K562 (cell line): ENCODE measurements at regions not wholly inside any gene's neighbourhood (a gene's known extent, or its start where the extent isn't known, plus 50 kb on each side); places are given as distances from the start of the nearest gene placed in this dataset.

Source experiments
- ARNT ChIP-seq, 2 experiments: fragments of 450-650 bp; IDR thresholded peaks; 2 replicates each; pipeline ENCODE4 v1.6.1; 2016; ENCODE audit warnings: mild to moderate bottlenecking in 1 of 2
- EHMT2 ChIP-seq: fragments of 450-650 bp; IDR thresholded peaks from 2 replicates; pipeline ENCODE4 v1.6.1; 2018; ENCODE audit warnings: antibody characterized with exemption
- HDAC3 ChIP-seq: fragments of 450-650 bp; IDR thresholded peaks from 2 replicates; pipeline ENCODE4 v1.6.1; 2018; ENCODE audit warnings: borderline replicate concordance, mild to moderate bottlenecking, moderate library complexity; ENCODE audit not compliant: partially characterized antibody
- NR2C2 ChIP-seq, 2 experiments: fragments of 200-800 bp in 1 of 2; sonication (Bioruptor generic) in 1 of 2; sonication (generic) in 1 of 2; formaldehyde crosslinking in 1 of 2; IDR thresholded peaks; 2 replicates each; pipeline versions ENCODE4 v1.6.1 to v1.8.0; 2016 to 2022; ENCODE audit warnings: mild to moderate bottlenecking in 1 of 2, missing compliant biosample characterization in 1 of 2, missing genetic modification characterization in 1 of 2, missing genetic modification reagents in 1 of 2
- REST ChIP-seq, 2 experiments: fragments of 450-650 bp; formaldehyde crosslinking in 1 of 2; IDR thresholded peaks; 2 replicates each; pipeline versions ENCODE4 v1.4.0 to v1.6.1; 2014 to 2020; ENCODE audit warnings: mild to moderate bottlenecking in 2 of 2, borderline replicate concordance in 1 of 2, low read depth in 1 of 2
- ZC3H4 ChIP-seq: sonication (generic); formaldehyde crosslinking; IDR thresholded peaks from 2 replicates; pipeline ENCODE4 v1.9.0; 2021; ENCODE audit warnings: missing genetic modification reagents, borderline replicate concordance
- ZNF398 ChIP-seq: fragments of 250-450 bp; sonication (Bioruptor Pico); IDR thresholded peaks from 2 replicates; pipeline ENCODE4 v1.8.0; 2021; ENCODE audit warnings: moderate library complexity, mild to moderate bottlenecking, inconsistent platforms
- TF ChIP-seq, protein P1 (sequence below), 3 experiments: IDR thresholded peaks in 2 of 3; conservative IDR thresholded peaks in 1 of 3; 2 replicates each; pipeline ENCODE4 v1.5.1; 2011 to 2012; ENCODE audit warnings: low read length in 3 of 3, mild to moderate bottlenecking in 3 of 3, control low read depth in 2 of 3, improper control_type of control experiment in 1 of 3, inconsistent platforms in 1 of 3, low read depth in 1 of 3, mixed read lengths in 1 of 3, moderate library complexity in 1 of 3; ENCODE audit not compliant: insufficient read depth in 2 of 3
- TF ChIP-seq, protein P2 (sequence below): sonication (generic); formaldehyde crosslinking; IDR thresholded peaks from 2 replicates; pipeline ENCODE4 v1.8.0; 2022; ENCODE audit warnings: mild to moderate bottlenecking, missing genetic modification reagents

- TF ChIP-seq EHMT2, result no peak
- TF ChIP-seq HDAC3, result no peak
- TF ChIP-seq REST (IDR thresholded peaks at IDR 0.05; ENCODE audit: borderline replicate concordance), result no peak
- TF ChIP-seq REST (CRISPR knock-in tag; IDR thresholded peaks at IDR 0.05; ENCODE audit: low read depth), result no peak
- TF ChIP-seq, protein P1, sequence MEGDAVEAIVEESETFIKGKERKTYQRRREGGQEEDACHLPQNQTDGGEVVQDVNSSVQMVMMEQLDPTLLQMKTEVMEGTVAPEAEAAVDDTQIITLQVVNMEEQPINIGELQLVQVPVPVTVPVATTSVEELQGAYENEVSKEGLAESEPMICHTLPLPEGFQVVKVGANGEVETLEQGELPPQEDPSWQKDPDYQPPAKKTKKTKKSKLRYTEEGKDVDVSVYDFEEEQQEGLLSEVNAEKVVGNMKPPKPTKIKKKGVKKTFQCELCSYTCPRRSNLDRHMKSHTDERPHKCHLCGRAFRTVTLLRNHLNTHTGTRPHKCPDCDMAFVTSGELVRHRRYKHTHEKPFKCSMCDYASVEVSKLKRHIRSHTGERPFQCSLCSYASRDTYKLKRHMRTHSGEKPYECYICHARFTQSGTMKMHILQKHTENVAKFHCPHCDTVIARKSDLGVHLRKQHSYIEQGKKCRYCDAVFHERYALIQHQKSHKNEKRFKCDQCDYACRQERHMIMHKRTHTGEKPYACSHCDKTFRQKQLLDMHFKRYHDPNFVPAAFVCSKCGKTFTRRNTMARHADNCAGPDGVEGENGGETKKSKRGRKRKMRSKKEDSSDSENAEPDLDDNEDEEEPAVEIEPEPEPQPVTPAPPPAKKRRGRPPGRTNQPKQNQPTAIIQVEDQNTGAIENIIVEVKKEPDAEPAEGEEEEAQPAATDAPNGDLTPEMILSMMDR (IDR thresholded peaks at IDR 0.05 in 2 of 3, conservative IDR thresholded peaks at IDR 0.05 in 1 of 3; ENCODE audit: insufficient read depth in 2 of 3, low read depth in 1 of 3, low read length in 3 of 3), result no peak
- TF ChIP-seq ARNT (IDR thresholded peaks at IDR 0.05), result no peak
- TF ChIP-seq, protein P2, sequence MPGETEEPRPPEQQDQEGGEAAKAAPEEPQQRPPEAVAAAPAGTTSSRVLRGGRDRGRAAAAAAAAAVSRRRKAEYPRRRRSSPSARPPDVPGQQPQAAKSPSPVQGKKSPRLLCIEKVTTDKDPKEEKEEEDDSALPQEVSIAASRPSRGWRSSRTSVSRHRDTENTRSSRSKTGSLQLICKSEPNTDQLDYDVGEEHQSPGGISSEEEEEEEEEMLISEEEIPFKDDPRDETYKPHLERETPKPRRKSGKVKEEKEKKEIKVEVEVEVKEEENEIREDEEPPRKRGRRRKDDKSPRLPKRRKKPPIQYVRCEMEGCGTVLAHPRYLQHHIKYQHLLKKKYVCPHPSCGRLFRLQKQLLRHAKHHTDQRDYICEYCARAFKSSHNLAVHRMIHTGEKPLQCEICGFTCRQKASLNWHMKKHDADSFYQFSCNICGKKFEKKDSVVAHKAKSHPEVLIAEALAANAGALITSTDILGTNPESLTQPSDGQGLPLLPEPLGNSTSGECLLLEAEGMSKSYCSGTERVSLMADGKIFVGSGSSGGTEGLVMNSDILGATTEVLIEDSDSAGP (CRISPR knock-in tag), result no peak
- TF ChIP-seq ZNF398 (CRISPR knock-in tag), result no peak
- TF ChIP-seq NR2C2 (CRISPR knock-in tag; IDR thresholded peaks at IDR 0.05), result no peak
- no peak for TF ChIP-seq NR2C2 (tag; IDR thresholded peaks at IDR 0.05)
- TF ChIP-seq ZC3H4, result no peak
Measured at GRCh38 chr15:47412802-47413201, 304.5 kb upstream of the SEMA6D start.
